B cell (primary cell): ENCODE measurements at regions not wholly inside any gene's neighbourhood (a gene's known extent, or its start where the extent isn't known, plus 50 kb on each side); places are given as distances from the start of the nearest gene placed in this dataset.

Experiments
- ATAC-seq: fragments of 200-7000 bp; cut with Tn5 transposase; one replicate; pipeline ENCODE4 v1.10.0; 2021; ENCODE audit warnings: low read depth, mild to moderate bottlenecking, moderate number of reproducible peaks, moderate library complexity
- CTCF ChIA-PET: fragments of 350-600 bp; sonication (Branson Sonifier 250); formaldehyde crosslinking; loops from one replicate; lab custom pipeline; 2021; ENCODE audit warnings: antibody characterized with exemption, inconsistent platforms; lab: Charles Lee
- POLR2A ChIA-PET: fragments of 350-600 bp; sonication (Branson Sonifier 250); formaldehyde crosslinking; loops from one replicate; lab custom pipeline; 2021; ENCODE audit warnings: antibody characterized with exemption; lab: Charles Lee
- DNase-seq: peaks from one replicate; pipeline ENCODE4 v3.0.0; 2013
- H2AFZ ChIP-seq: 2 replicates; pipeline ENCODE4 v1.6.1; 2012; ENCODE audit warnings: mild to moderate bottlenecking, low read depth, low read length; ENCODE audit not compliant: insufficient read depth, poor library complexity, severe bottlenecking
- H3K27ac ChIP-seq, 2 donors: 1 replicate in 1 of 2; 2 replicates in 1 of 2; pipeline ENCODE4 v1.5.1; 2012 to 2013; ENCODE audit warnings: low read length in 2 of 2, mild to moderate bottlenecking in 2 of 2, moderate library complexity in 1 of 2
- H3K27me3 ChIP-seq, 4 experiments: fragments of 200-600 bp in 1 of 4; sonication (generic) in 1 of 4; replicated peaks in 1 of 4; 1 replicate in 2 of 4; 2 replicates in 2 of 4; pipeline versions ENCODE4 v1.6.1 to v1.7.0; 2013 to 2016; ENCODE audit warnings: low read length in 3 of 4, mild to moderate bottlenecking in 2 of 4, mixed read lengths in 1 of 4, moderate library complexity in 1 of 4; ENCODE audit not compliant: insufficient read depth in 4 of 4, control insufficient read depth in 3 of 4; ENCODE audit errors: control extremely low read depth in 1 of 4
- H3K36me3 ChIP-seq, 2 experiments: replicated peaks in 1 of 2; 1 replicate in 1 of 2; 2 replicates in 1 of 2; pipeline versions ENCODE4 v1.6.1 to v1.7.1; 2013; ENCODE audit warnings: low read length in 1 of 2; ENCODE audit not compliant: insufficient read depth in 2 of 2, control insufficient read depth in 1 of 2; ENCODE audit errors: control extremely low read depth in 1 of 2, extremely low read depth in 1 of 2
- H3K4me1 ChIP-seq, 2 donors: fragments of 200-600 bp in 1 of 2; sonication (generic) in 1 of 2; 1 replicate in 1 of 2; 2 replicates in 1 of 2; pipeline versions ENCODE4 v1.5.1 to v1.6.1; 2013 to 2017; ENCODE audit warnings: low read length in 2 of 2; ENCODE audit not compliant: control insufficient read depth in 2 of 2, insufficient read depth in 2 of 2
- H3K4me2 ChIP-seq: replicated peaks from 2 replicates; pipeline ENCODE3; 2012; ENCODE audit warnings: mild to moderate bottlenecking, low read depth, low read length; ENCODE audit not compliant: poor library complexity, severe bottlenecking
- H3K4me3 ChIP-seq, 5 experiments: fragments of 200-600 bp in 1 of 5; sonication (generic) in 1 of 5; 1 replicate in 3 of 5; 2 replicates in 2 of 5; pipeline versions ENCODE4 v1.5.1 to v1.7.0; 2011 to 2016; ENCODE audit warnings: low read length in 4 of 5, mild to moderate bottlenecking in 4 of 5, low read depth in 2 of 5, control low read depth in 1 of 5, moderate library complexity in 1 of 5; ENCODE audit not compliant: insufficient read depth in 1 of 5; ENCODE audit errors: control extremely low read depth in 1 of 5, extremely low read depth in 1 of 5
- H3K79me2 ChIP-seq: fragments of 200-600 bp; sonication (generic); one replicate; pipeline ENCODE4 v1.6.0; 2016; ENCODE audit warnings: low read length; ENCODE audit not compliant: control insufficient read depth, insufficient read depth
- H3K9ac ChIP-seq: fragments of 200-600 bp; sonication (generic); 2 replicates; pipeline ENCODE4 v1.6.1; 2017; ENCODE audit warnings: mild to moderate bottlenecking, low read length, moderate library complexity
- H3K9me3 ChIP-seq, 3 donors: one replicate each; pipeline versions ENCODE4 v1.6.1 to v1.7.1; 2013; ENCODE audit warnings: low read length in 2 of 3; ENCODE audit not compliant: control insufficient read depth in 2 of 3, insufficient read depth in 1 of 3; ENCODE audit errors: control extremely low read depth in 1 of 3
- H4K20me1 ChIP-seq: 2 replicates; pipeline ENCODE4 v1.6.0; 2012; ENCODE audit warnings: mild to moderate bottlenecking, low read length; ENCODE audit not compliant: insufficient read depth, control insufficient read depth, poor library complexity, severe bottlenecking
- H3K27ac Mint-ChIP-seq: one replicate; pipeline ENCODE4 v1.8.0; 2021; ENCODE audit warnings: mixed read lengths
- H3K27me3 Mint-ChIP-seq: one replicate; pipeline ENCODE4 v1.8.0; 2021; ENCODE audit warnings: mixed read lengths
- H3K4me1 Mint-ChIP-seq: one replicate; pipeline ENCODE4 v1.8.0; 2021; ENCODE audit warnings: mixed read lengths
- H3K4me3 Mint-ChIP-seq: one replicate; pipeline ENCODE4 v1.8.0; 2021; ENCODE audit warnings: mixed read lengths
- H3K9me3 Mint-ChIP-seq: one replicate; pipeline ENCODE4 v1.8.0; 2022; ENCODE audit warnings: mixed read lengths; ENCODE audit not compliant: insufficient read depth
- CTCF ChIP-seq: fragments of 200-600 bp; IDR thresholded peaks from one replicate; pipeline ENCODE4 v1.8.0; 2022; ENCODE audit warnings: antibody characterized with exemption, mild to moderate bottlenecking
- EZH2 ChIP-seq: IDR thresholded peaks from 2 replicates; pipeline ENCODE4 v1.6.1; 2012; ENCODE audit warnings: borderline replicate concordance, low read depth, mild to moderate bottlenecking, moderate library complexity, low read length; ENCODE audit not compliant: insufficient read depth, poor library complexity, severe bottlenecking
- WGBS: methylation state at CpG from one replicate; pipeline ENCODE4 v1.1.5; 2013; ENCODE audit warnings: missing lambda C conversion rate; ENCODE audit not compliant: insufficient coverage; 5-methylcytosine and 5-hydroxymethylcytosine counted together
- intact Hi-C: fragments of 100-400 bp; cut with micrococcal nuclease; formaldehyde crosslinking; loops from one replicate; pipeline ENCODE4 v1.10.0; 2022

DNA sequence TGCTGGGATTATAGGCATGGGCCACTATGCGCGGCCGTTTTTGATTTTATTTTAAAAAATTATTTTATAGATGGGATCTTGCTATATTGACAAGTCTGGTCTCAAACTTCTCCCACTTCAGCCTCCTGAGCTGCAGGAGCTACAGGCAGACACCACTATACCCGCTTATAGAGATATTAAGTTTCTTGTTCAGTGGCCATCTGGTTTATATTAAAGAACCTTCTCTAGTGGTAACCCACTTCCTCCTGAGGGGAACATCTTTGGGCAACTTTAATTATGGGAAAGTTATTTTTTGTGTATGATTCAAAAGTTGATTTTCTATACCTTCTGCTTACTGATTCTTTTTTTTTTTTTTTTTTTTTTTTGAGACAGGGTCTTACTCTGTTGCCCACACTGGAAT lies 172.7 kb downstream of the KLF5 start:
- H3K9ac ChIP-seq: no peak overlapping the region
- no peak overlapping the region for H3K4me3 Mint-ChIP-seq
- intact Hi-C loops: no loop called here
- WGBS: no CpG with 5 or more reads among the region's 4 CpGs
- no peaks in the 10 kb centered on the region for H3K4me1 ChIP-seq
- H3K9me3 Mint-ChIP-seq: peaks cover 2% of the 10 kb centered on the region
- no peaks in the 10 kb centered on the region for H3K36me3 ChIP-seq
- H3K9me3 ChIP-seq: no peaks in the 10 kb centered on the region
- no peaks in the 10 kb centered on the region for H3K79me2 ChIP-seq
- H3K27me3 Mint-ChIP-seq: no peaks in the 10 kb centered on the region
- no peaks in the 10 kb centered on the region for H4K20me1 ChIP-seq
- TF ChIP-seq EZH2 (no peak), CTCF (no peak)
- H3K4me2 ChIP-seq: no peak overlapping the region
- DNase-seq (no peak), ATAC-seq (no peak)
- H3K27me3 ChIP-seq: no peaks in the 10 kb centered on the region
- no peak overlapping the region for H3K4me3 ChIP-seq
- H3K4me1 Mint-ChIP-seq: no peaks in the 10 kb centered on the region
- POLR2A ChIA-PET: no interaction called here
- no peak overlapping the region for H3K27ac Mint-ChIP-seq
- no peak overlapping the region for H3K27ac ChIP-seq
- CTCF ChIA-PET: interaction anchor here (0.7 kb wide), 1 partner anchor 50 kb away, joined by 3 read pairs; no protein-coding TSS in a partner anchor
- no peak overlapping the region for H2AFZ ChIP-seq

GRCh38 chr13:73230716-73231115 lies 171.9 kb downstream of the KLF5 start:
- H3K4me1 ChIP-seq: no peaks in the 10 kb centered on the region
- intact Hi-C loops: no loop called here
- H3K9me3 ChIP-seq: no peaks in the 10 kb centered on the region
- H4K20me1 ChIP-seq: no peaks in the 10 kb centered on the region
- H3K4me2 ChIP-seq: no peak overlapping the region
- ChIA-PET POLR2A (no interaction called here), CTCF (interaction anchor here (0.7 kb wide), 1 partner anchor 51 kb away, joined by 3 read pairs; no protein-coding TSS in a partner anchor)
- ATAC-seq (no peak), DNase-seq (no peak)
- Mint-ChIP-seq H3K4me3 (no peak overlapping the region), H3K27me3 (no peaks in the 10 kb centered on the region), H3K9me3 (peaks cover 2% of the 10 kb centered on the region), H3K27ac (no peak overlapping the region), H3K4me1 (no peaks in the 10 kb centered on the region)
- TF ChIP-seq EZH2 (no peak), CTCF (no peak)
- no peak overlapping the region for H2AFZ ChIP-seq
- no peak overlapping the region for H3K4me3 ChIP-seq
- no CpG with 5 or more reads among the region's 3 CpGs for WGBS
- H3K9ac ChIP-seq: no peak overlapping the region
- no peaks in the 10 kb centered on the region for H3K27me3 ChIP-seq
- no peaks in the 10 kb centered on the region for H3K79me2 ChIP-seq
- no peak overlapping the region for H3K27ac ChIP-seq
- H3K36me3 ChIP-seq: no peaks in the 10 kb centered on the region
